ENCODE measurements at regions not wholly inside any gene's neighbourhood (a gene's known extent, or its start where the extent isn't known, plus 50 kb on each side); places are given as distances from the start of the nearest gene placed in this dataset.

- no peak for TF ChIP-seq WT1 (tag by site-specific recombination; IDR thresholded peaks at IDR 0.05)
These were observed 99.9 kb upstream of the CPEB2 start (continued) for GRCh38 chr4:14902342-14902741.

GRCh38 chr4:14903321-14903720, 99.0 kb upstream of the CPEB2 start:
- Histone ChIP-seq H3K4me1 (ENCODE audit: control insufficient read depth, insufficient read depth, low read length) (no peaks in the 10 kb centered on the region), H3K36me3 (ENCODE audit: control insufficient read depth in 2 of 2, insufficient read depth in 1 of 2, low read length in 2 of 2) (no peaks in the 10 kb centered on the region), H3K9me3 (ENCODE audit: control insufficient read depth, insufficient read depth, low read depth, low read length) (no peaks in the 10 kb centered on the region), H3K27ac (ENCODE audit: extremely low read depth, low read depth, low read length) (no peak overlapping the region), H3K4me3 (ENCODE audit: low read depth, low read length) (no peak overlapping the region)
- ChIA-PET CTCF (no interaction called here), POLR2A (no interaction called here)
- no peak for TF ChIP-seq PBX3 (CRISPR knock-in tag; IDR thresholded peaks at IDR 0.05)
- TF ChIP-seq BCL11B (tag by site-specific recombination; IDR thresholded peaks at IDR 0.05; ENCODE audit: low read depth): no peak
- no peak for TF ChIP-seq ZSCAN23 (tag by site-specific recombination; IDR thresholded peaks at IDR 0.05)
- no peak for TF ChIP-seq EGR2 (tag by site-specific recombination; IDR thresholded peaks at IDR 0.05; ENCODE audit: low read depth)
- TF ChIP-seq ZNF747 (tag by site-specific recombination; IDR thresholded peaks at IDR 0.05): no peak
- no peak for TF ChIP-seq ZNF292 (tag by site-specific recombination; IDR thresholded peaks at IDR 0.05; ENCODE audit: borderline replicate concordance, low read depth)
- no peak for TF ChIP-seq KLF8 (tag by site-specific recombination; IDR thresholded peaks at IDR 0.05)
- no peak for TF ChIP-seq ZNF10 (tag by site-specific recombination; IDR thresholded peaks at IDR 0.05)
- TF ChIP-seq ZNF37A (tag by site-specific recombination; IDR thresholded peaks at IDR 0.05): no peak
- no peak for TF ChIP-seq ZBTB11 (tag by site-specific recombination; conservative IDR thresholded peaks at IDR 0.05; ENCODE audit: low read depth)
- no peak for TF ChIP-seq ZSCAN16 (tag by site-specific recombination; IDR thresholded peaks at IDR 0.05)
- TF ChIP-seq ZNF404 (tag by site-specific recombination; IDR thresholded peaks at IDR 0.05): no peak
- TF ChIP-seq ZNF146 (tag by site-specific recombination; IDR thresholded peaks at IDR 0.05): no peak
- no peak for TF ChIP-seq ZNF132 (tag by site-specific recombination; IDR thresholded peaks at IDR 0.05; ENCODE audit: borderline replicate concordance)
- no peak for TF ChIP-seq ZNF280C (tag by site-specific recombination; IDR thresholded peaks at IDR 0.05)

- TF ChIP-seq ZNF146 (tag by site-specific recombination; IDR thresholded peaks at IDR 0.05): no peak
- no peak for TF ChIP-seq ZNF549 (tag by site-specific recombination; IDR thresholded peaks at IDR 0.05)
- TF ChIP-seq KLF17 (tag by site-specific recombination; IDR thresholded peaks at IDR 0.05): no peak
- TF ChIP-seq MYNN (tag by site-specific recombination; IDR thresholded peaks at IDR 0.05; ENCODE audit: borderline replicate concordance): no peak
- no peak for TF ChIP-seq ZBTB21 (tag by site-specific recombination; IDR thresholded peaks at IDR 0.05)
- Histone ChIP-seq H3K36me3 (ENCODE audit: control insufficient read depth in 2 of 2, insufficient read depth in 1 of 2, low read length in 2 of 2) (no peaks in the 10 kb centered on the region), H3K9me3 (ENCODE audit: control insufficient read depth, insufficient read depth, low read depth, low read length) (no peaks in the 10 kb centered on the region), H3K4me3 (ENCODE audit: low read depth, low read length) (no peak overlapping the region), H3K4me1 (ENCODE audit: control insufficient read depth, insufficient read depth, low read length) (no peaks in the 10 kb centered on the region; the same call in 1 of the 2 replicates), H3K27ac (ENCODE audit: extremely low read depth, low read depth, low read length) (no peak overlapping the region)
- CTCF ChIA-PET: interaction anchor here (0.6 kb wide), 1 partner anchor 551 kb away, joined by 3 read pairs; no protein-coding TSS in a partner anchor
- POLR2A ChIA-PET: no interaction called here
These were observed 95.5 kb upstream of the CPEB2 start for GRCh38 chr4:14906805-14907204.

Measured in HEK293 (cell line).